HEK293T (cell line): ENCODE measurements at regions not wholly inside any gene's neighbourhood (a gene's known extent, or its start where the extent isn't known, plus 50 kb on each side); places are given as distances from the start of the nearest gene placed in this dataset.

Source experiments
- CTCF ChIA-PET: fragments of 350-600 bp; formaldehyde crosslinking; extraction: SDS; loops from one replicate; lab custom pipeline; 2021; ENCODE audit warnings: antibody characterized with exemption, inconsistent platforms; lab: Yijun Ruan, JAX
- POLR2A ChIA-PET: fragments of 350-600 bp; formaldehyde crosslinking; extraction: SDS; loops from one replicate; lab custom pipeline; 2020; ENCODE audit warnings: antibody characterized with exemption, inconsistent platforms; lab: Yijun Ruan, JAX
- DNase-seq: peaks from one replicate; pipeline ENCODE4 v3.0.0; 2012; ENCODE audit warnings: mixed read lengths; ENCODE audit errors: extremely low spot score
- ARNT ChIP-seq: fragments of 450-650 bp; IDR thresholded peaks from 2 replicates; pipeline ENCODE4 v1.6.1; 2017; ENCODE audit warnings: mild to moderate bottlenecking
- BHLHE40 ChIP-seq: fragments of 450-650 bp; IDR thresholded peaks from 2 replicates; pipeline ENCODE4 v1.6.1; 2016; ENCODE audit warnings: mild to moderate bottlenecking, moderate library complexity, borderline replicate concordance
- CTBP1 ChIP-seq: fragments of 450-650 bp; IDR thresholded peaks from 2 replicates; pipeline ENCODE4 v1.6.1; 2016; ENCODE audit warnings: borderline replicate concordance
- ELF4 ChIP-seq: fragments of 450-650 bp; IDR thresholded peaks from 2 replicates; pipeline ENCODE4 v1.6.1; 2017; ENCODE audit warnings: antibody characterized with exemption
- FOXA1 ChIP-seq: fragments of 450-650 bp; IDR thresholded peaks from 2 replicates; pipeline ENCODE4 v1.6.1; 2016; ENCODE audit warnings: mild to moderate bottlenecking
- FOXK2 ChIP-seq: fragments of 450-650 bp; IDR thresholded peaks from 2 replicates; pipeline ENCODE4 v1.6.1; 2016; ENCODE audit warnings: mild to moderate bottlenecking
- FOXM1 ChIP-seq: fragments of 450-650 bp; IDR thresholded peaks from 2 replicates; pipeline ENCODE4 v1.6.1; 2017; ENCODE audit warnings: mild to moderate bottlenecking, borderline replicate concordance
- HDGF ChIP-seq: fragments of 450-650 bp; IDR thresholded peaks from 2 replicates; pipeline ENCODE4 v1.6.1; 2017; ENCODE audit warnings: antibody characterized with exemption, borderline replicate concordance
- L3MBTL2 ChIP-seq: fragments of 450-650 bp; conservative IDR thresholded peaks from 2 replicates; pipeline ENCODE4 v1.6.1; 2016; ENCODE audit warnings: mild to moderate bottlenecking
- LEF1 ChIP-seq: fragments of 450-650 bp; IDR thresholded peaks from 2 replicates; pipeline ENCODE4 v1.6.1; 2017; ENCODE audit warnings: mild to moderate bottlenecking, borderline replicate concordance
- NFRKB ChIP-seq: fragments of 450-650 bp; IDR thresholded peaks from 2 replicates; pipeline ENCODE4 v1.6.1; 2016; ENCODE audit warnings: mild to moderate bottlenecking, moderate library complexity
- PKNOX1 ChIP-seq: fragments of 450-650 bp; IDR thresholded peaks from 2 replicates; pipeline ENCODE4 v1.6.1; 2016
- SP1 ChIP-seq: fragments of 450-650 bp; IDR thresholded peaks from 2 replicates; pipeline ENCODE4 v1.6.1; 2017
- SUZ12 ChIP-seq: fragments of 450-650 bp; IDR thresholded peaks from 2 replicates; pipeline ENCODE4 v1.6.1; 2016; ENCODE audit warnings: mild to moderate bottlenecking
- TARDBP ChIP-seq: fragments of 450-650 bp; IDR thresholded peaks from 2 replicates; pipeline ENCODE4 v1.6.1; 2016
- ZNF384 ChIP-seq: fragments of 450-650 bp; IDR thresholded peaks from 2 replicates; pipeline ENCODE4 v1.6.1; 2016

GRCh38 chr10:84078771-84079170 is 60.5 kb upstream of the GHITM start:
- TF ChIP-seq FOXM1 (no peak), HDGF (no peak), TARDBP (no peak), FOXK2 (no peak), ELF4 (no peak), L3MBTL2 (no peak), PKNOX1 (no peak), NFRKB (no peak), SP1 (no peak), CTBP1 (no peak), ARNT (no peak), FOXA1 (no peak), ZNF384 (no peak), LEF1 (no peak), BHLHE40 (no peak), SUZ12 (no peak)
- ChIA-PET CTCF (no interaction called here), POLR2A (no interaction called here)
- DNase-seq = no peak

DNA sequence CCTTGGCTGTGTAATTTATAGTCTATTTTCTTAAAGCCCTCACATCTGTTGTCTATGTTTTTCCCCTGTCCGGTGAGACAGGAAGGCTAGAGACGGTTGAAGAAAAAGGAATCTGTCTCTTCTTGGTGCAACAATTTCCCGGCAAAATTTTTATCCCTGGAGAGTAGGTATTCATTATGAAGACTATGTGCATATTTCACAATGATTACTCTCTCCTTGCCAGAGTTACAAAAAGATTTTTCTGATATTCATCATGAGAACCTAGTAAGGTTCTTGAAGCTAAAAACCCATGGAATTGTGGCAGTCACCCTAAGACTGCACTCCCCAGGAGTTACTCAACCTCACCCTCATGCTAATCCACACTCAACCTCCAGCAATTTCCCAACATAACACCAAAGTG is 55.0 kb upstream of the GHITM start:
- ChIA-PET POLR2A (no interaction called here), CTCF (no interaction called here)
- TF ChIP-seq FOXK2 (no peak), FOXA1 (no peak)
- no peak for DNase-seq

DNA sequence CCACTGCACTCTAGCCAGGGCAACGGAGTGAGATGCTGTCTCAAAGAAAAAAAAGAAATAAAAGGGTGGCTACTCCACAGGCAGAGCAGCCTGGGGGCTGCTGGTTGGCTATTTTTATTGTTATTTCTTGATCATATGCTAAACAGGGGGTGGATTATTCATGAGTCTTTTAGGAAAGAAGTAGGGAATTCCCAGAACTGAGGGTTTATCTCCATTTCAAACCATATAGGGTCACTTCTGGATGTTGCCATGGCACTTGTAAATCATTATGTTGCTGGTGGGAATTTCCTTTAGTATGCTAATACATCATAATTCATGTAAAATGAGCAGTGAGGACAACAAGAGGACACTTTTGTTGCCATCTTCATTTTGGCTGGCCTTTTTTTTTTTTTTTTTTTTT is 52.1 kb upstream of the GHITM start:
- ChIA-PET POLR2A (no interaction called here), CTCF (no interaction called here)
- DNase-seq = no peak
- TF ChIP-seq LEF1 (no peak), HDGF (no peak), PKNOX1 (no peak), FOXM1 (no peak), FOXK2 (no peak), SP1 (no peak), NFRKB (no peak), TARDBP (no peak)

DNA sequence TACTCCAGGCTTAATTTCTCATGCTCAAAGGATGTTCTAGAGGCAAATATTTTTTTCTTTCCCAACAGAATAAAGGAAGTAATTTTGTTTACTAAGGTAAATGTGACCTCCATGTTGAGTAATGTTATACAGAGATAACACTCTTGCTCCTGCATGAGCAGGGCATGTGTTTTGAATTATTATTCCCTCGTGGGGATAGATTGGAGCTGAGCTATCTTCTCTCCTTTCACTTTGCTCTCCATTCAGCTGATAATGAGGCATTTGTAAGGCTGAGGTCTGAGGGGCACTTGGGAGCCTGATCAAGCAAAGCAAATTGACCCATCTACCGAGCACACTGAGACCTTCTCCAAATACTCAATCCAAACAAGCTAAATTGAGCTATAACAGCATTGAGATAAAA is 50.7 kb upstream of the GHITM start:
- TF ChIP-seq BHLHE40 (no peak), LEF1 (no peak), CTBP1 (no peak), NFRKB (no peak), HDGF (no peak), ELF4 (no peak), L3MBTL2 (no peak)
- POLR2A ChIA-PET = no interaction called here
- no peak for DNase-seq
- CTCF ChIA-PET = no interaction called here

- TF ChIP-seq SP1 (no peak), NFRKB (no peak), LEF1 (no peak)
- ChIA-PET CTCF (no interaction called here), POLR2A (no interaction called here)
- no peak for DNase-seq
Observed at GRCh38 chr10:84089162-84089561, 50.1 kb upstream of the GHITM start.
